DOHH2 (cell line): ENCODE measurements at regions not wholly inside any gene's neighbourhood (a gene's known extent, or its start where the extent isn't known, plus 50 kb on each side); places are given as distances from the start of the nearest gene placed in this dataset.

Experiments
- H3F3A ChIP-seq: fragments of 200-600 bp; sonication (generic), shearing (Covaris generic); 2 replicates; pipeline ENCODE4 v1.6.0; 2016; ENCODE audit warnings: antibody characterized with exemption, mild to moderate bottlenecking; ENCODE audit not compliant: control insufficient read depth, insufficient read depth
- H3K27ac ChIP-seq: fragments of 200-600 bp; sonication (generic); 2 replicates; pipeline ENCODE4 v1.5.1; 2014; ENCODE audit warnings: low read depth, mild to moderate bottlenecking, low read length, moderate library complexity
- H3K27me3 ChIP-seq: fragments of 200-600 bp; sonication (generic); 2 replicates; pipeline ENCODE4 v1.6.1; 2014; ENCODE audit warnings: mild to moderate bottlenecking, low read length, mixed read lengths; ENCODE audit not compliant: control insufficient read depth
- H3K36me3 ChIP-seq: fragments of 200-600 bp; sonication (generic); 2 replicates; pipeline ENCODE4 v1.6.1; 2014; ENCODE audit warnings: mild to moderate bottlenecking, low read length, moderate library complexity, mixed read lengths; ENCODE audit not compliant: control insufficient read depth
- H3K4me1 ChIP-seq: fragments of 200-600 bp; sonication (generic); 2 replicates; pipeline ENCODE4 v1.6.1; 2014; ENCODE audit warnings: mild to moderate bottlenecking, low read length, mixed read lengths; ENCODE audit not compliant: control insufficient read depth
- H3K4me2 ChIP-seq: fragments of 200-600 bp; sonication (generic); 2 replicates; pipeline ENCODE4 v1.6.0; 2014; ENCODE audit warnings: mild to moderate bottlenecking, low read length, moderate library complexity
- H3K4me3 ChIP-seq: fragments of 200-600 bp; sonication (generic); 2 replicates; pipeline ENCODE4 v1.5.1; 2014; ENCODE audit warnings: mild to moderate bottlenecking, low read length, mixed read lengths
- H3K79me2 ChIP-seq: fragments of 200-600 bp; sonication (generic); 2 replicates; pipeline ENCODE4 v1.6.1; 2014; ENCODE audit warnings: mild to moderate bottlenecking, low read length, mixed read lengths; ENCODE audit not compliant: control insufficient read depth
- H3K9me2 ChIP-seq: fragments of 200-600 bp; sonication (generic); replicated peaks from 2 replicates; pipeline ENCODE4 v1.6.1; 2014; ENCODE audit warnings: mild to moderate bottlenecking, low read length, mixed read lengths; ENCODE audit not compliant: control insufficient read depth
- H3K9me3 ChIP-seq: fragments of 200-600 bp; sonication (generic); 2 replicates; pipeline ENCODE4 v1.6.1; 2014; ENCODE audit warnings: antibody characterized with exemption, low read length, mixed read lengths; ENCODE audit not compliant: control insufficient read depth, insufficient read depth
- H4K20me1 ChIP-seq: fragments of 200-600 bp; sonication (generic); 2 replicates; pipeline ENCODE4 v1.6.0; 2014; ENCODE audit warnings: low read depth, mild to moderate bottlenecking, antibody characterized with exemption, low read length, moderate library complexity; ENCODE audit not compliant: control insufficient read depth, insufficient read depth
- CTCF ChIP-seq: fragments of 200-600 bp; sonication (generic); IDR thresholded peaks from one replicate; pipeline ENCODE4 v1.5.1; 2014; ENCODE audit warnings: antibody characterized with exemption, mild to moderate bottlenecking, low read depth, low read length; ENCODE audit not compliant: poor library complexity, severe bottlenecking
- EZH2phosphoT487 ChIP-seq: fragments of 200-600 bp; sonication (generic); IDR thresholded peaks from 2 replicates; pipeline ENCODE4 v1.6.1; 2017; ENCODE audit warnings: borderline replicate concordance, mild to moderate bottlenecking, antibody characterized with exemption, low read length, moderate library complexity, mixed read lengths

GRCh38 chr1:39090757-39091380 is 64.7 kb downstream of the NDUFS5 start:
- Histone ChIP-seq H3K9me3 (no peaks in the 10 kb centered on the region), H3K36me3 (no peaks in the 10 kb centered on the region), H3K4me1 (peaks cover 15% of the 10 kb centered on the region), H3K4me3 (no peak overlapping the region), H3K27ac (no peak overlapping the region), H3K27me3 (peaks cover 7% of the 10 kb centered on the region; the same call in 1 of the 2 replicates), H4K20me1 (no peaks in the 10 kb centered on the region), H3K9me2 (no peaks in the 10 kb centered on the region), H3K79me2 (no peaks in the 10 kb centered on the region), H3K4me2 (no peak overlapping the region), H3F3A (no peaks in the 10 kb centered on the region)
- TF ChIP-seq CTCF (no peak), EZH2phosphoT487 (no peak)

GRCh38 chr1:39091845-39092645 is 65.9 kb downstream of the NDUFS5 start:
- Histone ChIP-seq H4K20me1 (no peaks in the 10 kb centered on the region), H3K27ac (no peak overlapping the region), H3K4me3 (no peak overlapping the region), H3K4me2 (no peak overlapping the region), H3K79me2 (no peaks in the 10 kb centered on the region), H3K36me3 (no peaks in the 10 kb centered on the region), H3K4me1 (peaks cover 5% of the 10 kb centered on the region), H3K9me2 (no peaks in the 10 kb centered on the region), H3K27me3 (peaks cover 7% of the 10 kb centered on the region; the same call in 1 of the 2 replicates), H3K9me3 (no peaks in the 10 kb centered on the region), H3F3A (no peaks in the 10 kb centered on the region)
- TF ChIP-seq EZH2phosphoT487 (no peak), CTCF (peak; percentile 85)

GRCh38 chr1:39094685-39095084 is 68.5 kb downstream of the NDUFS5 start:
- no peak for TF ChIP-seq EZH2phosphoT487
- no peak for TF ChIP-seq CTCF
- Histone ChIP-seq H3K27me3 (peaks cover 9% of the 10 kb centered on the region; the same call in 1 of the 2 replicates), H3K36me3 (no peaks in the 10 kb centered on the region), H3K79me2 (no peaks in the 10 kb centered on the region), H3K27ac (no peak overlapping the region), H3K4me1 (no peaks in the 10 kb centered on the region), H3F3A (no peaks in the 10 kb centered on the region), H3K4me2 (no peak overlapping the region), H3K9me2 (no peaks in the 10 kb centered on the region), H3K4me3 (no peak overlapping the region), H3K9me3 (no peaks in the 10 kb centered on the region), H4K20me1 (no peaks in the 10 kb centered on the region)
